Calu3 (cell line): ENCODE measurements at regions not wholly inside any gene's neighbourhood (a gene's known extent, or its start where the extent isn't known, plus 50 kb on each side); places are given as distances from the start of the nearest gene placed in this dataset.

Experiments used
- BruUV-seq: library from RNA; stranded (reverse); fragments of 400-500 nt; replicated peaks from 2 replicates; lab custom pipeline; 2021; lab: Mats Ljungman, UMichigan
- CTCF ChIA-PET: fragments of 300-600 bp; sonication (Branson Sonifier 250); formaldehyde crosslinking; loops from one replicate; lab custom pipeline; 2022; ENCODE audit warnings: antibody characterized with exemption; lab: Charles Lee
- DNase-seq: peaks from one replicate; pipeline ENCODE4 v3.0.0; 2022
- H3K27ac Mint-ChIP-seq: one replicate; pipeline ENCODE4 v1.8.0; 2022; ENCODE audit warnings: mixed read lengths; ENCODE audit not compliant: unreplicated experiment
- H3K27me3 Mint-ChIP-seq: one replicate; pipeline ENCODE4 v1.8.0; 2022; ENCODE audit warnings: mixed read lengths; ENCODE audit not compliant: unreplicated experiment
- H3K36me3 Mint-ChIP-seq: one replicate; pipeline ENCODE4 v1.8.0; 2022; ENCODE audit warnings: mild to moderate bottlenecking, moderate library complexity, mixed read lengths; ENCODE audit not compliant: insufficient read depth, unreplicated experiment
- H3K4me1 Mint-ChIP-seq: one replicate; pipeline ENCODE4 v1.8.0; 2022; ENCODE audit warnings: mild to moderate bottlenecking, low read depth, mixed read lengths; ENCODE audit not compliant: unreplicated experiment
- H3K4me3 Mint-ChIP-seq: one replicate; pipeline ENCODE4 v1.8.0; 2022; ENCODE audit warnings: mild to moderate bottlenecking, low read depth, moderate library complexity, mixed read lengths; ENCODE audit not compliant: unreplicated experiment
- H3K9me3 Mint-ChIP-seq: one replicate; pipeline ENCODE4 v1.8.0; 2022; ENCODE audit warnings: low read depth, mixed read lengths; ENCODE audit not compliant: unreplicated experiment
- CTCF ChIP-seq: fragments of 200-600 bp; IDR thresholded peaks from one replicate; pipeline ENCODE4 v1.8.0; 2022; ENCODE audit warnings: antibody characterized with exemption; ENCODE audit not compliant: unreplicated experiment
- intact Hi-C: fragments of 100-400 bp; cut with micrococcal nuclease; formaldehyde crosslinking; loops from one replicate; pipeline ENCODE4 v1.10.0; 2022; ENCODE audit not compliant: unreplicated experiment

GRCh38 chr5:147956064-147956841 lies 49.9 kb upstream of the C5orf46 start:
- no peak overlapping the region for H3K4me3 Mint-ChIP-seq
- no peaks in the 10 kb centered on the region for H3K36me3 Mint-ChIP-seq
- CTCF ChIA-PET, result interaction anchor here (0.6 kb wide), 2 partner anchors 190 to 442 kb away, joined by 4 to 6 read pairs; no protein-coding TSS in a partner anchor
- intact Hi-C loops, result no loop called here
- no peak for DNase-seq
- BruUV-seq, result no TSS peak
- TF ChIP-seq CTCF, result no peak
- H3K27ac Mint-ChIP-seq, result no peak overlapping the region
- H3K9me3 Mint-ChIP-seq, result no peaks in the 10 kb centered on the region
- H3K4me1 Mint-ChIP-seq, result peaks cover 16% of the 10 kb centered on the region
- no peaks in the 10 kb centered on the region for H3K27me3 Mint-ChIP-seq
